Stimulated activated CD4-positive, alpha-beta T cell treated with anti-CD3 and anti-CD28 coated beads, TNF-alpha, amount 100 ng/mL, for 4 hours (primary cell): ENCODE measurements at regions not wholly inside any gene's neighbourhood (a gene's known extent, or its start where the extent isn't known, plus 50 kb on each side); places are given as distances from the start of the nearest gene placed in this dataset.

Experiments
- DNase-seq, 3 experiments: peaks; one replicate each; pipeline ENCODE4 v3.0.0-alpha.2; 2020; ENCODE audit warnings: low read depth in 3 of 3

DNA sequence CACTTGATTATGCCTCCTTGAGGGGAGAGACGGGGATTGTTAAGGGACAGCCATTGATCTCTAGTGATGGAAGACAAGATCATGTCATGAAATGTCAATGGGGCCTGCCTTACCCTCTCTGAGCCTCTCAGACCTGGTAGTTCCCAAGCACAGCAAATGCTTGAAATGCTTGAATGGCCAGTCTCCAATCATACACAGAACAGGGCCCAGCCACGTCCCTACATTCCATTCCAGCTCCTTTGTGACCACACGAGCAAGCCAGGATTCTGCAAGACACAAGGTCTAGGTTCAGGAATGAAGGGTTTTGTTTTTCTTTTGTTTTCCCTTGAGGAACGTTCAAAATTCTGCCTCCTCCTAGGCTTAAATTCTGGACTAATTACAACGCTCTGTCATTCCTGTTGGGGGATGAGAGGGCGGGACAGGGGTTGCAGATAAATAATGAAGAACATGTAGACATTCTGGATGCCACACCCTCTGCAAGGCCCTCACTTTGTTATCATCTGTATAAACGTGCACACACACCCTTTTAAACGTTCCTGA is 98.1 kb upstream of the YPEL5 start:
- DNase-seq: no peak

DNA sequence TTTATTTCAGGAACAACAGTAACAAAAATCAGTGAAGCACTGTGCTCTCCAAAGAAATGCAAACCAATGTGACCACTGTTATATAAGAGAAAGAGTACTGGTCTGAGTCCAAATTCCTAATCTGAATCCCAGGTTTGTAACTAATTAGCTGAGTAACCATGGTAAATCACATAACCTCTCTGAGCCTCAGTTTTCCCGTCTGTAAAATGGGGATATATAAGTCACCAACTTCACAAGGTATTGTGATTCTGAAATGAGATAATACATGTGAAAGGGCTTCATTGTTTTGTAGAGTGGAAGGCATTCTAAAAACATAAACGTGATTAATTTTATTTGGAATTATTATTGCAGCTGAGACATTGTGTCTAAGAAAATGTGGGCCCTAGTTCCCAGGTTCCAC is 91.3 kb upstream of the YPEL5 start:
- no peak for DNase-seq

- no peak for DNase-seq
Measured at GRCh38 chr2:30060562-30060961, 86.2 kb upstream of the YPEL5 start.

- DNase-seq: no peak
Measured at GRCh38 chr2:30068067-30068466, 78.7 kb upstream of the YPEL5 start.

GRCh38 chr2:30072250-30072842 is 74.5 kb upstream of the YPEL5 start:
- DNase-seq: peak in 2 of 3 experiments; percentile 8 to 21

- DNase-seq: no peak
Measured at GRCh38 chr2:30073523-30073922, 73.3 kb upstream of the YPEL5 start.

GRCh38 chr2:30074023-30074422 is 72.8 kb upstream of the YPEL5 start:
- DNase-seq: no peak

DNA sequence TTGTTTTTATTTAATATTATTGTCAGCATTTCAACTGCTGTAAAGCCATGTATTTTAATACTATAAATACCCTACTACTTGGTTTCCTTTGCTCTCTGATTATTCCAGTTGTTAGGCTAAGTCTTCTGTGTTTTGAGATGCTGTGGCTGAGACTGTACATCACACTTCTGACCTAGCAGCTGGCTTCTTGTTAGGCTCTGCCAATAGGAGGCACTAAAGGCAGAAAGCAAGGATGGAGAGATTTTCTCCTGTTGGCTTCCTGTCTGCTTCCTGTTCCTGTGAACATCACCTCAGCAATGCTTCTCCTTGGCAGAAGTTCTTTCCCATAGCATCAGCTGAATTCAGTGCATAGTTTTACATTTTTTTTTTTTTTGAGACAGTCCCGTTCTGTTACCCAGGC is 68.3 kb upstream of the YPEL5 start:
- DNase-seq: no peak

- DNase-seq: no peak
Measured at GRCh38 chr2:30084915-30085314, 61.9 kb upstream of the YPEL5 start.

- no peak for DNase-seq
Measured at GRCh38 chr2:30089171-30089570, 57.6 kb upstream of the YPEL5 start.

GRCh38 chr2:30095402-30095801 is 51.4 kb upstream of the YPEL5 start:
- no peak for DNase-seq

DNA sequence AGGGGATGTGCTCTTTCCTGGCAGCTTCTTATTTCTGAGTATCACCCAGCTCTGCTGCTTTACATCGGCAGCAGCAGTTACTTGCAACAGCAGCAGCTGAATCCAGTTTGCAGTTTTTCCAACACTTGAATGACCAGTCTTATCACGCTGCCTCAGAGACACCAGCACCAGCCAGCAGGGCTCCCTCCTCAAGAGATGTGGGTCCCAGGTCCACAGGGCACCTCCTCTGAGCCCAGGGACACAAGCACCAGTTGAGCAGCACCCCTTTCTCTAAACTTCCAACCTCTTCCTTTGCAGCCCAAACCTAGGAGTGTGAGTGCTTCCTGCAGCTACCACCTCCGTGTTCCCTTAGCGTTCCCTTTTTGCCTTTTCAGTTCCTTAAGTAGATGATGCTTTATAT is 50.4 kb upstream of the YPEL5 start:
- DNase-seq: no peak
